Cardiac muscle cell (in vitro differentiated cells and primary cell): ENCODE measurements at regions not wholly inside any gene's neighbourhood (a gene's known extent, or its start where the extent isn't known, plus 50 kb on each side); places are given as distances from the start of the nearest gene placed in this dataset.
A peak's percentile ranks its signal among the peaks of the same experiment; 100 is the strongest.

ENCODE experiments used
- DNase-seq, 2 donors: peaks; one replicate each; pipeline versions ENCODE4 v3.0.0 to v3.0.0-alpha.2; 2010 to 2017; ENCODE audit warnings: low read depth in 1 of 2, low spot score in 1 of 2
- H3K27ac ChIP-seq: fragments of 200-600 bp; sonication (generic); 2 replicates; pipeline ENCODE4 v1.5.1; 2016
- H3K27me3 ChIP-seq: fragments of 200-600 bp; sonication (generic); 2 replicates; pipeline ENCODE4 v1.6.0; 2016; ENCODE audit warnings: control low read depth
- H3K36me3 ChIP-seq: fragments of 200-600 bp; sonication (generic); 2 replicates; pipeline ENCODE4 v1.5.1; 2016; ENCODE audit warnings: control low read depth
- H3K4me1 ChIP-seq: fragments of 200-600 bp; sonication (generic); 2 replicates; pipeline ENCODE4 v1.8.1; 2017; ENCODE audit warnings: low read depth, mild to moderate bottlenecking, mixed run types
- H3K4me3 ChIP-seq: fragments of 200-600 bp; sonication (generic); 2 replicates; pipeline ENCODE4 v1.5.1; 2016; ENCODE audit warnings: mild to moderate bottlenecking
- H3K9me3 ChIP-seq: fragments of 200-600 bp; sonication (generic); 2 replicates; pipeline ENCODE4 v1.5.1; 2017; ENCODE audit warnings: low read depth, mild to moderate bottlenecking, control low read depth
- TF ChIP-seq, protein P1 (sequence below): IDR thresholded peaks from 2 replicates; pipeline ENCODE4 v1.5.1; 2012; ENCODE audit warnings: low read depth, mild to moderate bottlenecking, low read length

DNA sequence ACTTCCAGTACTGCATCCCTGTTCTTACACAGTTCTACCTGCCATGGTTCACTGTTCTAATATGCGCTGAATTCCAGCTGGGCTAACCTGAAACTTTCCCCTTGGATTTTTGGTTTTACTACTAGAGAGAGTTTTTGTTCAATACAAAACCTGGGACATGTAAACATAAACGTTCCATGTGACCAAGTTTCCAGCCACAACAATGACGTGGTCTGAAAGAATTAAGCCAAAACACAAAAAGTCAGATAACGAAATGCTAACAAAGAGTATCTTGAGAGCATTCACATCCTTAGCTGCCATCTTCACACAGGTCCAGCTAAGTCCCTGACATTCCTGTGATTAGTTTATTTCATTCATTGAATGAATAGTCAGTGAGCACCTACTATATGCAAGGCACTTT, 467.0 kb upstream of the PKDCC start:
- no peaks in the 10 kb centered on the region for H3K9me3 ChIP-seq
- no peak overlapping the region for H3K27ac ChIP-seq

DNA sequence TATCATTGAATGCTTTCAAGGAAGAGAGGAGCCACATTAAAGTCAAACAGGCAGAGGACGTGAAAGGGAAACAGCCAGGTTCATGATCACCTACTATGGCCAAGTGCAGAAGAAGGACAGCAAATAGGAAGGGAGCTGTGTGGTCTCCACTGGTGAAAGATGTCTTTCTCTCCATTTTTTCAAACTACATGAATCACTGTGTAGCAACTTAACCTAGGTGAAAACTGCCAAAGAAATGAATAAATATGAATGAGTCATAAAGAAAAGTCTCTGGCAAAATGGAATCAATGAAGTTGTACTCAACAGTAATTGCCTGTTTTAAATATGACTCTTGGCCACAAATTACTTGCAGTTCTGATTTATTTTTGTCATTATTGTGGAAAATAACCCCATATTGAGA, 452.6 kb upstream of the PKDCC start:
- Histone ChIP-seq H3K27ac (no peak overlapping the region), H3K4me3 (no peak overlapping the region), H3K9me3 (no peaks in the 10 kb centered on the region), H3K36me3 (no peaks in the 10 kb centered on the region), H3K4me1 (no peaks in the 10 kb centered on the region), H3K27me3 (no peaks in the 10 kb centered on the region)
- TF ChIP-seq, protein P1, sequence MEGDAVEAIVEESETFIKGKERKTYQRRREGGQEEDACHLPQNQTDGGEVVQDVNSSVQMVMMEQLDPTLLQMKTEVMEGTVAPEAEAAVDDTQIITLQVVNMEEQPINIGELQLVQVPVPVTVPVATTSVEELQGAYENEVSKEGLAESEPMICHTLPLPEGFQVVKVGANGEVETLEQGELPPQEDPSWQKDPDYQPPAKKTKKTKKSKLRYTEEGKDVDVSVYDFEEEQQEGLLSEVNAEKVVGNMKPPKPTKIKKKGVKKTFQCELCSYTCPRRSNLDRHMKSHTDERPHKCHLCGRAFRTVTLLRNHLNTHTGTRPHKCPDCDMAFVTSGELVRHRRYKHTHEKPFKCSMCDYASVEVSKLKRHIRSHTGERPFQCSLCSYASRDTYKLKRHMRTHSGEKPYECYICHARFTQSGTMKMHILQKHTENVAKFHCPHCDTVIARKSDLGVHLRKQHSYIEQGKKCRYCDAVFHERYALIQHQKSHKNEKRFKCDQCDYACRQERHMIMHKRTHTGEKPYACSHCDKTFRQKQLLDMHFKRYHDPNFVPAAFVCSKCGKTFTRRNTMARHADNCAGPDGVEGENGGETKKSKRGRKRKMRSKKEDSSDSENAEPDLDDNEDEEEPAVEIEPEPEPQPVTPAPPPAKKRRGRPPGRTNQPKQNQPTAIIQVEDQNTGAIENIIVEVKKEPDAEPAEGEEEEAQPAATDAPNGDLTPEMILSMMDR, result no peak
- peak in 1 of 2 donors; percentile 33 for DNase-seq

More for the DNA sequence above, 467.0 kb upstream of the PKDCC start:
- Histone ChIP-seq H3K4me1 (no peaks in the 10 kb centered on the region), H3K36me3 (no peaks in the 10 kb centered on the region), H3K27me3 (no peaks in the 10 kb centered on the region), H3K4me3 (no peak overlapping the region)
- peak in 1 of 2 donors; percentile 29 for DNase-seq
- TF ChIP-seq, protein P1, result no peak

DNA sequence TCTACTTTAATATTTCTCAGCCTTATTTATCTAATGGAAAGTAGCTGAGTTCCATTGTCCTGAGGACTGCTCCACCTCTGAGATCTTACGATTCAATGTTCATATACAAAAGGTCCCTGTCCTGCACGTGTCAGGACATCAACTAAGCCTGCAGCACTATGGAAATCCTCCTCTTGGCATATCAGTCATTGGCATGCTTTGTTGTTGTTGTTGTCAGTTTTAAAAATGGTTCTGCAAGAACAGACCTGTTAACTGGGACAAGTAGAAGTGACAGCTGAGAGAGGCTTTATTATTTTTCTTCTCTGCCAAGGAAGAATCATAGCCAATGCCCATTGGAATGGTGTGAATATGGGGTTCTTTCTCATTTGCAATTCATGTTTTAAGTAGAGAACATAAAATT, 450.1 kb upstream of the PKDCC start:
- no peak overlapping the region for H3K27ac ChIP-seq
- H3K27me3 ChIP-seq, result no peaks in the 10 kb centered on the region
- no peak for DNase-seq
- H3K4me3 ChIP-seq, result no peak overlapping the region
- TF ChIP-seq, protein P1, result no peak
- no peaks in the 10 kb centered on the region for H3K9me3 ChIP-seq
- H3K4me1 ChIP-seq, result no peaks in the 10 kb centered on the region
- no peaks in the 10 kb centered on the region for H3K36me3 ChIP-seq

DNA sequence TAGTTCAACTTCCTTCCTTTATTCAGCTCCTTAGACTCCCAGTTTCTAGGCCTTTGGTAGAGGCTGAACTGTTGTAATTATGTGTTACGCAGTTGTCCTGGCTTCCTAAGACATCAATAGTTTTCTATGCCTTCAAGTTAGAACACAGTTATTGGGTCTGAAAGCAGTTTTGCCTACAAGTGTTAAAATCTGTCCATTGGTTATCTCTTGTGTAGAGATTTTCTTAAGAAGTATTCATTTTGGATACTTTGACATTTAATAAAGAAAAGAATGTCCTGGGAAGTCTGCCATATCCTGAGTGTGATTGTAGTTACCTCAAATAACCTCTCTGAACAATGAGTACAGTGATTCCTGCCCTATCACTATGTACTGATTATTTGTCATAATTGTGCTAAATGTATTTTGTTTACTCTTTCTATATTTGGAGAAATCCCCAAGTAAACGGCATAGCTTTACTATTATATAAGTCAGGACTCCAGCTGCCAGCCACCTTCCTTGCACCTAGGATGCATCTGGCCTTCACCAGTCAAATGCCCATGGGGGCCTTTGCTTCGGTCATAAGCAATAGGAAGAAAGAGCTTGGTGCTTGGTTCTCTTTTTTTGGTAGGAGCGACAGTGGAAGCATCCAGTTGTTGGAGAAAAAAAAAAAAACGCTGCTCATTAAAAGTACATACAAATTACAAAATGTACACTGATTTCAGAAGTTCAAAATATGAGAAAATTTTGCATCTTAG, 449.5 kb upstream of the PKDCC start:
- peak in 1 of 2 donors; percentile 92 for DNase-seq
- Histone ChIP-seq H3K9me3 (no peaks in the 10 kb centered on the region), H3K4me3 (no peak overlapping the region), H3K27me3 (no peaks in the 10 kb centered on the region), H3K27ac (no peak overlapping the region), H3K4me1 (no peaks in the 10 kb centered on the region), H3K36me3 (no peaks in the 10 kb centered on the region)
- TF ChIP-seq, protein P1, result no peak

DNA sequence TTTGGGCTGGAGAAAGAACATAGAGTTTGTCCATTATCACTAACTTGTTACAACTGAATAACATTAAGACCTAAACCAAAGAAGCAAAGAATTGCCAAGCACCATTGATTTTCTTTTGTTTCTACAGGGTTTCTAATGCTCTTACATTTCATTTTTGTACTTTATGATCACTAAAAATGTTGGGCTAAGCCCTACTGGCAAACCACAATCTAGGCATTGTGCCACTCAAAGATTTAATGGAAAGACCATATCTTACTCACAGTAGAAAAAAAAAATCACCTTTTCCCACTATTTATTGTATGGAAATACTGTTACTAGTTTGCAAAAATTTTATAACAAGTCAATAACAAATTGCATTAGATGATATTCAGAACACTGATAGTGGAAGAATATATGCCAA, 447.4 kb upstream of the PKDCC start:
- Histone ChIP-seq H3K4me3 (no peak overlapping the region), H3K9me3 (no peaks in the 10 kb centered on the region), H3K27me3 (no peaks in the 10 kb centered on the region), H3K27ac (no peak overlapping the region), H3K4me1 (no peaks in the 10 kb centered on the region), H3K36me3 (no peaks in the 10 kb centered on the region)
- TF ChIP-seq, protein P1, result no peak
- DNase-seq, result peak in 1 of 2 donors; percentile 39
